ENCODE measurements at regions not wholly inside any gene's neighbourhood (a gene's known extent, or its start where the extent isn't known, plus 50 kb on each side); places are given as distances from the start of the nearest gene placed in this dataset.

DNA sequence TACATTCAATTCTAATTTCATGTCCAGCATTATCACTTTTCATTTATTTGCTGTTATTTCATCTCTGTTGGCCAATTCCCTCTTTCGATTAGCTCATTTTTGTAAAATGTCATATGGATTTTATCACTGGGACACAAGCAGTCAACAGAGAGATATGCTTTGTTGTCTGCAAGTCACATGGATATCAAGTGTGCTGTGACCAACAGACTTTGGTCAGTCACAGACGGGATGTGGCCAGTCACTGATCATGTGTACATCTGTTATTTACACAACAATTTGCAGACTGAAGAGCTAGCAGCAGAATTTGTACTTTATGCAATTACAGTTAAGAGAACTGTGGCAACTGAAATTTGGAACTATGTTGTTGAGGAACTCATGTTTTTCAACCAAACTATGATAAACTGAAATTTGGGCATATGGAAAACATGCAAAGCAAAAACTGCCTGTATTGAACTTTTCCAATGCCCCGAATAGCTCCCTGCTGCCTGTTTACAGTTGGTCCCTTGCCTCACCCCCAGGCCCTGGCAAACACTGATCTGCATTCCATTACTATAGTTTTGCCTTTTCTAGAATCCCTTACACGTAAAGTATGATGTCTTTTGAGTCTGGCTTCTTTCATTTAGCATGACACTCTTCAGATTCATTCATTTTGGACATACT is 104.4 kb downstream of the RPL22L1 start:
- H3K36me3 Mint-ChIP-seq (ENCODE audit: low read depth), result no peaks in the 10 kb centered on the region
- no peak for TF ChIP-seq CTCF (IDR thresholded peaks at IDR 0.05)
- no peak for DNase-seq
- no peak overlapping the region for H3K4me3 Mint-ChIP-seq
- peaks cover 58% of the 10 kb centered on the region for H3K4me1 Mint-ChIP-seq (ENCODE audit: low read depth)
- 0 out of 2 replicates have a peak overlapping the region, but pooled peaks have one; percentile 4 for H3K27ac Mint-ChIP-seq
- no peaks in the 10 kb centered on the region; the same call in 1 of the 2 replicates for H3K27me3 Mint-ChIP-seq (ENCODE audit: insufficient read depth)
- H3K9me3 Mint-ChIP-seq, result no peaks in the 10 kb centered on the region

DNA sequence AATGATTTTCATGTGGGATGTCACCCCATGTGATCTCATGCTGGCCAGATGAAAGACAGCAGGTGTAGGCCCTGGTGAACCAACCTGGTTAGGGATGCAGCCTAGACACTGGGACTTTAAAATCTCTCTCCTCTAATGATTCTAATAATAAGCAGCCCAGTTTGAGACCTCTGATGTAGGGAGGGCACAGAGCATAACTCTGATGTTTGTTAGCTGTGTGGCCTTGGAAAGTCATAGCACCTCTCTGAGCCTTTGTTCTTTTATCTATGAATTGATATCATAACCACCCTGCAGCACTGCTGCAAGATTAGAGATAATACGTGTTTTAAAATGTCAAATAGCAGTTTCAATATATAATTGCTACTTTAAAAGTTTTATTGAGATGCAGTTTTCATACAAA is 106.0 kb downstream of the RPL22L1 start:
- TF ChIP-seq CTCF (IDR thresholded peaks at IDR 0.05), result no peak
- Mint-ChIP-seq H3K27ac (no peak overlapping the region), H3K27me3 (ENCODE audit: insufficient read depth) (no peaks in the 10 kb centered on the region; the same call in 1 of the 2 replicates), H3K36me3 (ENCODE audit: low read depth) (no peaks in the 10 kb centered on the region), H3K4me3 (no peak overlapping the region), H3K4me1 (ENCODE audit: low read depth) (peaks cover 72% of the 10 kb centered on the region), H3K9me3 (no peaks in the 10 kb centered on the region)
- no peak for DNase-seq

DNA sequence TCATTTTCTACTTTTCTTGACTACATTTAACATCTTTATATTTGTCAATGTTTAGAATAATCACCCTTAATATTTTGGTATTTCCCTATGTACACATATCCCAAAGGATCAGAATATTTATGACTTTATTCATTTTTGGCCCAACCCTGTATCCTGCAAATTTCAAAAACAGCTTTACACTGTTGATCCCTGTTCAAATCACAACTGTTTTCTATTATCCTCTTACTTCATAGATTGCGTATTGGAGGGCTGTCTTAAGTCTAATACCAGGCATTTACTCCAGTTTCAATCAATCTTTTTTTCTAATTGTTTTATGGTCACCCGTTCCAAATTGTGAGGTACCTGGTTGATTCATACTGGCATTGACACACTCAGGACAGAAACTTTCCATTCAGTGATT is 107.9 kb downstream of the RPL22L1 start:
- Mint-ChIP-seq H3K9me3 (no peaks in the 10 kb centered on the region), H3K36me3 (ENCODE audit: low read depth) (no peaks in the 10 kb centered on the region; the same call in 1 of the 2 replicates), H3K4me1 (ENCODE audit: low read depth) (peaks cover 62% of the 10 kb centered on the region), H3K4me3 (no peak overlapping the region), H3K27ac (no peak overlapping the region), H3K27me3 (ENCODE audit: insufficient read depth) (no peaks in the 10 kb centered on the region)
- no peak for TF ChIP-seq CTCF (IDR thresholded peaks at IDR 0.05)
- DNase-seq, result no peak

GRCh38 chr3:170761103-170761502 is 108.9 kb downstream of the RPL22L1 start:
- Mint-ChIP-seq H3K27ac (no peak overlapping the region), H3K9me3 (no peaks in the 10 kb centered on the region), H3K36me3 (ENCODE audit: low read depth) (no peaks in the 10 kb centered on the region; the same call in 1 of the 2 replicates), H3K4me1 (ENCODE audit: low read depth) (peaks cover 53% of the 10 kb centered on the region), H3K27me3 (ENCODE audit: insufficient read depth) (no peaks in the 10 kb centered on the region), H3K4me3 (no peak overlapping the region)
- no peak for DNase-seq
- no peak for TF ChIP-seq CTCF (IDR thresholded peaks at IDR 0.05)

- Mint-ChIP-seq H3K4me1 (ENCODE audit: low read depth) (peaks cover 49% of the 10 kb centered on the region), H3K4me3 (no peak overlapping the region), H3K27me3 (ENCODE audit: insufficient read depth) (no peaks in the 10 kb centered on the region), H3K9me3 (no peaks in the 10 kb centered on the region), H3K27ac (peak overlapping the region; percentile 34; the same call in 1 of the 2 replicates), H3K36me3 (ENCODE audit: low read depth) (no peaks in the 10 kb centered on the region; the same call in 1 of the 2 replicates)
- peak; percentile 16 for DNase-seq
- no peak for TF ChIP-seq CTCF (IDR thresholded peaks at IDR 0.05)
Observed at GRCh38 chr3:170760174-170760526, 109.8 kb downstream of the RPL22L1 start.

Data from HFFc6 (cell line).